ENCODE measurements at regions not wholly inside any gene's neighbourhood (a gene's known extent, or its start where the extent isn't known, plus 50 kb on each side); places are given as distances from the start of the nearest gene placed in this dataset.
"Not testable (repeated sequence)": the region's sequence is repeated elsewhere in the genome, so short reads cannot be mapped to it uniquely, and the experiment has no call there.

DNA sequence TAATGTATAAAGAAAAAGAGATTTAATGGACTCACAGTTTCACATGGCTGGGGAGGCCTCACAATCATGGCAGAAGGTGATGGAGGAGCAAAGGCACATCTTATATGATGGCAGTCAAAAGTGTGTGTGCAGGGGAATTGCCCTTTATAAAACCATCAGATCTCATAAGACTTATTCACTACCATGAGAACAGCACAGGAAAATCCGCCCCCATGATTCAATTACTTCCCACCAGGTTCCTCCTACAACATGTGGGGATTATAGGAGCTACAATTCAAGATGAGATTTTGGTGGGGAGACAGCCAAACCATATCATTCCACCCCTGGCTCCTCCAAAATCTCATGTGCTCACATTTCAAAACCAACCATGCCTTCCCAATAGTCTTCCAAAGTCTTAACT, 82.5 kb upstream of the ANKRD1 start:
- TF ChIP-seq, protein P1, sequence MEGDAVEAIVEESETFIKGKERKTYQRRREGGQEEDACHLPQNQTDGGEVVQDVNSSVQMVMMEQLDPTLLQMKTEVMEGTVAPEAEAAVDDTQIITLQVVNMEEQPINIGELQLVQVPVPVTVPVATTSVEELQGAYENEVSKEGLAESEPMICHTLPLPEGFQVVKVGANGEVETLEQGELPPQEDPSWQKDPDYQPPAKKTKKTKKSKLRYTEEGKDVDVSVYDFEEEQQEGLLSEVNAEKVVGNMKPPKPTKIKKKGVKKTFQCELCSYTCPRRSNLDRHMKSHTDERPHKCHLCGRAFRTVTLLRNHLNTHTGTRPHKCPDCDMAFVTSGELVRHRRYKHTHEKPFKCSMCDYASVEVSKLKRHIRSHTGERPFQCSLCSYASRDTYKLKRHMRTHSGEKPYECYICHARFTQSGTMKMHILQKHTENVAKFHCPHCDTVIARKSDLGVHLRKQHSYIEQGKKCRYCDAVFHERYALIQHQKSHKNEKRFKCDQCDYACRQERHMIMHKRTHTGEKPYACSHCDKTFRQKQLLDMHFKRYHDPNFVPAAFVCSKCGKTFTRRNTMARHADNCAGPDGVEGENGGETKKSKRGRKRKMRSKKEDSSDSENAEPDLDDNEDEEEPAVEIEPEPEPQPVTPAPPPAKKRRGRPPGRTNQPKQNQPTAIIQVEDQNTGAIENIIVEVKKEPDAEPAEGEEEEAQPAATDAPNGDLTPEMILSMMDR (IDR thresholded peaks at IDR 0.05), result not testable (repeated sequence)
- not testable (repeated sequence) for TF ChIP-seq POLR2A (IDR thresholded peaks at IDR 0.05); POLR2AphosphoS5 (IDR thresholded peaks at IDR 0.05; ENCODE audit: insufficient read depth in 1 of 2, low read depth in 1 of 2)

All from vagina (tissue), 2 donors.